Body of pancreas (tissue), 4 donors: ENCODE measurements at regions not wholly inside any gene's neighbourhood (a gene's known extent, or its start where the extent isn't known, plus 50 kb on each side); places are given as distances from the start of the nearest gene placed in this dataset.

Experiments
- ATAC-seq: fragments of 150-250 bp; one replicate; pipeline ENCODE4 v1.9.1; 2016
- DNase-seq, 4 donors: peaks; one replicate each; pipeline ENCODE4 v3.0.0-alpha.2; 2019
- H3K27ac ChIP-seq, 4 donors: fragments of 200-600 bp; sonication (generic); 1 replicate in 3 of 4; 2 replicates in 1 of 4; pipeline versions ENCODE4 v1.5.1 to v1.6.1; 2016 to 2019; ENCODE audit warnings: mild to moderate bottlenecking in 1 of 4, mixed read lengths in 1 of 4, moderate library complexity in 1 of 4
- H3K27me3 ChIP-seq, 2 donors: fragments of 200-600 bp; sonication (generic); one replicate each; pipeline ENCODE4 v1.6.0; 2016; ENCODE audit warnings: mild to moderate bottlenecking in 1 of 2
- H3K36me3 ChIP-seq, 2 donors: fragments of 200-600 bp; sonication (generic); replicated peaks in 1 of 2; 2 replicates each; pipeline ENCODE4 v1.5.1; 2016; ENCODE audit warnings: low read depth in 2 of 2; ENCODE audit not compliant: insufficient read depth in 1 of 2
- H3K4me1 ChIP-seq: fragments of 200-600 bp; sonication (generic); one replicate; pipeline ENCODE4 v1.6.0; 2016
- H3K4me3 ChIP-seq, 2 donors: fragments of 200-600 bp; sonication (generic); 1 replicate in 1 of 2; 2 replicates in 1 of 2; pipeline ENCODE4 v1.5.1; 2016 to 2019
- H3K9me3 ChIP-seq, 3 donors: fragments of 200-600 bp; sonication (generic); 1 replicate in 2 of 3; 2 replicates in 1 of 3; pipeline ENCODE4 v1.5.1; 2016
- POLR2A ChIP-seq, 3 donors: fragments of 450-650 bp; IDR thresholded peaks; one replicate each; pipeline ENCODE4 v1.6.1; 2016; ENCODE audit warnings: antibody characterized with exemption in 3 of 3, mild to moderate bottlenecking in 2 of 3
- WGBS, 2 donors: methylation state at CpG; one replicate each; pipeline ENCODE4 v1.1.5; 2017; 5-methylcytosine and 5-hydroxymethylcytosine counted together
- intact Hi-C: fragments of 100-400 bp; cut with DNase I; formaldehyde crosslinking; loops from one replicate; pipeline ENCODE4 v1.15.1; 2023
- TF ChIP-seq, protein P1 (sequence below), 7 experiments: fragments of 450-650 bp in 4 of 7; fragments of 200-600 bp in 3 of 7; sonication (generic) in 3 of 7; IDR thresholded peaks; one replicate each; pipeline ENCODE4 v1.5.1; 2016 to 2019; ENCODE audit warnings: antibody characterized with exemption in 7 of 7

- H3K4me3 ChIP-seq, result no peak overlapping the region
- H3K9me3 ChIP-seq, result no peaks in the 10 kb centered on the region
- H3K27ac ChIP-seq, result no peak overlapping the region
- TF ChIP-seq, protein P1, sequence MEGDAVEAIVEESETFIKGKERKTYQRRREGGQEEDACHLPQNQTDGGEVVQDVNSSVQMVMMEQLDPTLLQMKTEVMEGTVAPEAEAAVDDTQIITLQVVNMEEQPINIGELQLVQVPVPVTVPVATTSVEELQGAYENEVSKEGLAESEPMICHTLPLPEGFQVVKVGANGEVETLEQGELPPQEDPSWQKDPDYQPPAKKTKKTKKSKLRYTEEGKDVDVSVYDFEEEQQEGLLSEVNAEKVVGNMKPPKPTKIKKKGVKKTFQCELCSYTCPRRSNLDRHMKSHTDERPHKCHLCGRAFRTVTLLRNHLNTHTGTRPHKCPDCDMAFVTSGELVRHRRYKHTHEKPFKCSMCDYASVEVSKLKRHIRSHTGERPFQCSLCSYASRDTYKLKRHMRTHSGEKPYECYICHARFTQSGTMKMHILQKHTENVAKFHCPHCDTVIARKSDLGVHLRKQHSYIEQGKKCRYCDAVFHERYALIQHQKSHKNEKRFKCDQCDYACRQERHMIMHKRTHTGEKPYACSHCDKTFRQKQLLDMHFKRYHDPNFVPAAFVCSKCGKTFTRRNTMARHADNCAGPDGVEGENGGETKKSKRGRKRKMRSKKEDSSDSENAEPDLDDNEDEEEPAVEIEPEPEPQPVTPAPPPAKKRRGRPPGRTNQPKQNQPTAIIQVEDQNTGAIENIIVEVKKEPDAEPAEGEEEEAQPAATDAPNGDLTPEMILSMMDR (IDR thresholded peaks at IDR 0.05), result no peak
- TF ChIP-seq POLR2A (IDR thresholded peaks at IDR 0.05), result no peak
- DNase-seq, result no peak
- 83 to 89% methylated on average over 5 of the region's 5 CpGs for WGBS, 2 donors
- no peaks in the 10 kb centered on the region for H3K36me3 ChIP-seq
- H3K4me1 ChIP-seq, result no peaks in the 10 kb centered on the region
- no peak for ATAC-seq
- intact Hi-C loops, result no loop called here
- no peaks in the 10 kb centered on the region for H3K27me3 ChIP-seq
These were observed 54.5 kb upstream of the CTNNA1 start for GRCh38 chr5:138698713-138699112.

DNA sequence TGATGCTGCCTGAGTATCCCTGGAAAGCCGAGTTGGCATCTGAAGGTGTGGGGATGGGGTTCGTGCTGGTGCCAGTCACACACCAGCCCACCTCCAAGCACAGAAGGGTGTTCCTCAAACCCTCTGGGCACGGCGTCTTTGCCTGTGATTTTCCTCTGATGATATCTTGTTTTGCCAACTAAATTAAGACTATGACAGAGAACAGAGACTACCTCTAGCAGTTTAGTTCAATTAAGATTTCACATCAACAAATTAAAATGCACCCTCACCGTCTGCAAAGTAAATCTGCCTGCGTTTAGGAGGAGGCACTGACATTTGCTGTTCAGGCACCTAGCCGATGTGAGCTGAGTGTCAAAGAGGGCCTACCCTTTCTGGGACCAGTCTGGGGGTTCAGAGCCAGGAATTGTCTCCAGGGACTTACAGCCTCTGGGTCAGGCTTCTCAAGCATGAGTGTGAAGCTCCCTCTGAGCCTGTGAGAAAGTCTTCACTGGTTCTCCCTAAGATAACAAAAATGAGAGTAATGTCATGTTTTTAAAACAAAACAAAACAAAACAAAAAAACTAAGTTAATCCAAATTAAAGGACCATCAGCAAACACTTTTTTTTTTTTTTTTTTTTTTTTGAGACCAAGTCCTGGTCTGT is 55.4 kb upstream of the CTNNA1 start:
- TF ChIP-seq, protein P1 (IDR thresholded peaks at IDR 0.05), result no peak
- no peak for TF ChIP-seq POLR2A (IDR thresholded peaks at IDR 0.05)
- H3K4me3 ChIP-seq, result no peak overlapping the region
- H3K36me3 ChIP-seq, result no peaks in the 10 kb centered on the region
- 77 to 81% methylated on average over 4 to 7 of the region's 7 CpGs for WGBS, 2 donors
- H3K9me3 ChIP-seq, result no peaks in the 10 kb centered on the region
- no peak overlapping the region for H3K27ac ChIP-seq
- intact Hi-C loops, result no loop called here
- no peaks in the 10 kb centered on the region for H3K27me3 ChIP-seq
- no peak for DNase-seq
- ATAC-seq, result no peak
- H3K4me1 ChIP-seq, result no peaks in the 10 kb centered on the region

- Histone ChIP-seq H3K27ac (no peak overlapping the region), H3K27me3 (no peaks in the 10 kb centered on the region), H3K4me3 (no peak overlapping the region), H3K9me3 (no peaks in the 10 kb centered on the region), H3K4me1 (no peaks in the 10 kb centered on the region), H3K36me3 (no peaks in the 10 kb centered on the region)
- DNase-seq, result no peak
- 86 to 100% methylated on average over 4 to 6 of the region's 6 CpGs for WGBS, 2 donors
- intact Hi-C loops, result no loop called here
- no peak for TF ChIP-seq POLR2A (IDR thresholded peaks at IDR 0.05)
- TF ChIP-seq, protein P1 (IDR thresholded peaks at IDR 0.05), result no peak
- ATAC-seq, result no peak
These were observed 56.7 kb upstream of the CTNNA1 start for GRCh38 chr5:138696501-138696900.

DNA sequence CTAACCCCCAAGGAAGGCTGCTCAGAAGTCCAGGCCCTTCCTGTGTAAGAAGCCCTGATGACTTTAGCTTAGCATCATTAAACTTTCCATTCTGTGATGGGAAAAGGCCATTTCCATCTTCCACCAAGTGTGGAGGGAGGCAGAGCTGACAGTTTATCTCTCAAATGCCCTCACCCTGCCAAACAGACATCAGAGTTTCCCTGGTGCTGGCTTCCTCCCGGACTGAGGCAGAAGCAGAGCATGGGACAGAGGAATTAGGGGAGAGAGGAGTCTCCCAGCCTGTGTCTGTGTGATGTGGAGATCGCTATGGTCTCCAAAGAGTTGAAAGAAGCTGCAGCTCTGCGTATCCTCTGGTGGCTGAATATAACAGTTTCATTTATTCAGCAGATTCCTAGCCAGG is 57.4 kb upstream of the CTNNA1 start:
- 85 to 91% methylated on average over 3 of the region's 3 CpGs for WGBS, 2 donors
- intact Hi-C loops, result no loop called here

More for the DNA sequence above, 57.4 kb upstream of the CTNNA1 start:
- Histone ChIP-seq H3K9me3 (no peaks in the 10 kb centered on the region), H3K4me3 (no peak overlapping the region), H3K36me3 (no peaks in the 10 kb centered on the region), H3K27ac (no peak overlapping the region), H3K4me1 (no peaks in the 10 kb centered on the region), H3K27me3 (no peaks in the 10 kb centered on the region)
- no peak for ATAC-seq
- DNase-seq, result no peak
- TF ChIP-seq POLR2A (IDR thresholded peaks at IDR 0.05), result no peak
- TF ChIP-seq, protein P1 (IDR thresholded peaks at IDR 0.05), result no peak
